ENCODE measurements at regions not wholly inside any gene's neighbourhood (a gene's known extent, or its start where the extent isn't known, plus 50 kb on each side); places are given as distances from the start of the nearest gene placed in this dataset.

DNA sequence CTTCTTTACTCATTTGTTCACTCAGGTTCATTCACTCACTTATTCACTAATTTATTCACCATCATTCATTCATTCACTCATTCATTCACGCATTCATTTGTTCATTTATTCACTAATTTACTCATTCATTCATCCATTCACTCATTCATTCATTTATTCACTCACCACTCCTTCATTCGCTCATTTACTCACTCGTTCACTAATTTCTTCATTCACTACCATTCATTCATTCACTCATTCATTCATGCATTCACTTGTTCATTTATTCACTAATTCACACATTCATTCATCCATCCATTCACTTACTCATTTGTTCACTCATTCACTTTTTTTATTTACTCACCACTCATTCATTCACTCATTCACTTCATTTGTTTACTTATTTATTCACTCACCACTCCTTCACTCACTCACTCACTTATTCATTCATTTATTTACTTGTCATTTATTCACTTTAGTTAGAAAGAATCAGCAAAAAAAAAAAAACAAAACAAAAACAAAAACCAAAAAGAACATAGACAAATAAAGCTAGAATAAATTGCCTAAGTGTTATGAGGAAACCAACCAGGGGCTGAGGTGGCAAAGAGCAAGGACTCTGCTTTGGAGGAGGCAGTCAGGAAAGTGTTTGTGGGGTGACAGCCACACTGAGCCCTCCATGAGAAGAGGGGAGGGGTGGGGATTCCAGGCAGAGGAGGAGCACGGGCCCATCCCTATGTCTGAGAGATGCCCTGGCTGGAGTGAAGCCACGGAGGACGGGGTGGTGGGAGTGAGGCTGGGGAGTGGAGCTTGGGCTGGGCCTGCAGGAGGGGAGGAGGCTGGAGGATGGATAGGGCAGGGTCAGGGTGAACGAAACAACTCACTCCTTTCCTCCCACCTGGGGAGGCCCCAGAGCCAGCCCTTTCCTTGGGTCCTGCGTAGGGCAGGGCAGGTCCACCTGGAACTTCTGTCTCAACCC lies 129.2 kb upstream of the WNT4 start:
- Histone ChIP-seq H3K4me3 (ENCODE audit: low read length) (no peak overlapping the region), H4K20me1 (ENCODE audit: insufficient read depth, low read length) (no peaks in the 10 kb centered on the region), H3K9ac (ENCODE audit: low read length) (no peak overlapping the region), H3K36me3 (replicated peaks; ENCODE audit: insufficient read depth, low read length) (no peaks in the 10 kb centered on the region), H2AFZ (ENCODE audit: low read length) (no peak overlapping the region), H3K4me2 (ENCODE audit: low read depth, low read length) (no peak overlapping the region), H3F3A (ENCODE audit: insufficient read depth, low read length) (no peaks in the 10 kb centered on the region), H3K9me2 (replicated peaks; ENCODE audit: insufficient read depth, low read length) (no peaks in the 10 kb centered on the region), H3K4me1 (ENCODE audit: low read length) (no peaks in the 10 kb centered on the region), H3K27ac (ENCODE audit: low read length) (no peak overlapping the region), H3K79me2 (ENCODE audit: low read length) (no peaks in the 10 kb centered on the region), H3K27me3 (replicated peaks; ENCODE audit: insufficient read depth, low read length) (peaks cover 96% of the 10 kb centered on the region), H3K9me3 (replicated peaks; ENCODE audit: insufficient read depth, low read length) (no peaks in the 10 kb centered on the region)
- no peak for DNase-seq
- TF ChIP-seq EZH2phosphoT487 (IDR thresholded peaks at IDR 0.05; ENCODE audit: low read length) (no peak), EZH2 (optimal IDR thresholded peaks at IDR 0.05; ENCODE audit: low read depth, low read length) (no peak)
- TF ChIP-seq, protein P1, sequence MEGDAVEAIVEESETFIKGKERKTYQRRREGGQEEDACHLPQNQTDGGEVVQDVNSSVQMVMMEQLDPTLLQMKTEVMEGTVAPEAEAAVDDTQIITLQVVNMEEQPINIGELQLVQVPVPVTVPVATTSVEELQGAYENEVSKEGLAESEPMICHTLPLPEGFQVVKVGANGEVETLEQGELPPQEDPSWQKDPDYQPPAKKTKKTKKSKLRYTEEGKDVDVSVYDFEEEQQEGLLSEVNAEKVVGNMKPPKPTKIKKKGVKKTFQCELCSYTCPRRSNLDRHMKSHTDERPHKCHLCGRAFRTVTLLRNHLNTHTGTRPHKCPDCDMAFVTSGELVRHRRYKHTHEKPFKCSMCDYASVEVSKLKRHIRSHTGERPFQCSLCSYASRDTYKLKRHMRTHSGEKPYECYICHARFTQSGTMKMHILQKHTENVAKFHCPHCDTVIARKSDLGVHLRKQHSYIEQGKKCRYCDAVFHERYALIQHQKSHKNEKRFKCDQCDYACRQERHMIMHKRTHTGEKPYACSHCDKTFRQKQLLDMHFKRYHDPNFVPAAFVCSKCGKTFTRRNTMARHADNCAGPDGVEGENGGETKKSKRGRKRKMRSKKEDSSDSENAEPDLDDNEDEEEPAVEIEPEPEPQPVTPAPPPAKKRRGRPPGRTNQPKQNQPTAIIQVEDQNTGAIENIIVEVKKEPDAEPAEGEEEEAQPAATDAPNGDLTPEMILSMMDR (IDR thresholded peaks at IDR 0.05; ENCODE audit: low read length), result no peak

- H4K20me1 ChIP-seq (ENCODE audit: insufficient read depth, low read length), result no peaks in the 10 kb centered on the region
- no peaks in the 10 kb centered on the region for H3K79me2 ChIP-seq (ENCODE audit: low read length)
- no peak overlapping the region for H2AFZ ChIP-seq (ENCODE audit: low read length)
- TF ChIP-seq EZH2 (optimal IDR thresholded peaks at IDR 0.05; ENCODE audit: low read depth, low read length) (no peak), EZH2phosphoT487 (IDR thresholded peaks at IDR 0.05; ENCODE audit: low read length) (no peak)
- TF ChIP-seq, protein P1 (IDR thresholded peaks at IDR 0.05; ENCODE audit: low read length), result no peak
- no peak overlapping the region for H3K9ac ChIP-seq (ENCODE audit: low read length)
- H3K27me3 ChIP-seq (replicated peaks; ENCODE audit: insufficient read depth, low read length), result peaks cover 96% of the 10 kb centered on the region
- H3K27ac ChIP-seq (ENCODE audit: low read length), result no peak overlapping the region
- no peaks in the 10 kb centered on the region for H3K36me3 ChIP-seq (replicated peaks; ENCODE audit: insufficient read depth, low read length)
- H3K9me2 ChIP-seq (replicated peaks; ENCODE audit: insufficient read depth, low read length), result no peaks in the 10 kb centered on the region
- H3K4me2 ChIP-seq (ENCODE audit: low read depth, low read length), result no peak overlapping the region
- no peaks in the 10 kb centered on the region for H3K9me3 ChIP-seq (replicated peaks; ENCODE audit: insufficient read depth, low read length)
- no peak overlapping the region for H3K4me3 ChIP-seq (ENCODE audit: low read length)
- H3F3A ChIP-seq (ENCODE audit: insufficient read depth, low read length), result no peaks in the 10 kb centered on the region
- DNase-seq, result no peak
- H3K4me1 ChIP-seq (ENCODE audit: low read length), result no peaks in the 10 kb centered on the region
Measured at GRCh38 chr1:22273686-22274681, 131.1 kb upstream of the WNT4 start.

GRCh38 chr1:22275167-22275566 lies 132.3 kb upstream of the WNT4 start:
- H3K4me3 ChIP-seq (ENCODE audit: low read length), result no peak overlapping the region
- no peaks in the 10 kb centered on the region for H3K36me3 ChIP-seq (replicated peaks; ENCODE audit: insufficient read depth, low read length)
- H3K4me2 ChIP-seq (ENCODE audit: low read depth, low read length), result no peak overlapping the region
- H3K27me3 ChIP-seq (replicated peaks; ENCODE audit: insufficient read depth, low read length), result peaks cover 96% of the 10 kb centered on the region
- H3K4me1 ChIP-seq (ENCODE audit: low read length), result no peaks in the 10 kb centered on the region
- no peaks in the 10 kb centered on the region for H4K20me1 ChIP-seq (ENCODE audit: insufficient read depth, low read length)
- TF ChIP-seq, protein P1 (IDR thresholded peaks at IDR 0.05; ENCODE audit: low read length), result no peak
- TF ChIP-seq EZH2 (optimal IDR thresholded peaks at IDR 0.05; ENCODE audit: low read depth, low read length) (no peak), EZH2phosphoT487 (IDR thresholded peaks at IDR 0.05; ENCODE audit: low read length) (no peak)
- no peak overlapping the region for H2AFZ ChIP-seq (ENCODE audit: low read length)
- DNase-seq, result no peak
- H3K79me2 ChIP-seq (ENCODE audit: low read length), result no peaks in the 10 kb centered on the region
- no peak overlapping the region for H3K9ac ChIP-seq (ENCODE audit: low read length)
- no peaks in the 10 kb centered on the region for H3K9me2 ChIP-seq (replicated peaks; ENCODE audit: insufficient read depth, low read length)
- no peak overlapping the region for H3K27ac ChIP-seq (ENCODE audit: low read length)
- H3F3A ChIP-seq (ENCODE audit: insufficient read depth, low read length), result no peaks in the 10 kb centered on the region
- no peaks in the 10 kb centered on the region for H3K9me3 ChIP-seq (replicated peaks; ENCODE audit: insufficient read depth, low read length)

Data from MM.1S (cell line).